Heart left ventricle (tissue), 16 donors: ENCODE measurements at regions not wholly inside any gene's neighbourhood (a gene's known extent, or its start where the extent isn't known, plus 50 kb on each side); places are given as distances from the start of the nearest gene placed in this dataset.

Source experiments
- ATAC-seq, 4 donors: fragments of 200-7000 bp; cut with Tn5 transposase; one replicate each; pipeline ENCODE4 v1.9.1; 2020 to 2022; ENCODE audit warnings: moderate library complexity in 4 of 4, mild to moderate bottlenecking in 3 of 4, moderate number of reproducible peaks in 1 of 4
- DNase-seq, 5 donors: peaks; one replicate each; pipeline ENCODE4 v3.0.0-alpha.2; 2020
- H3K27ac ChIP-seq, 12 donors: fragments of 200-600 bp; sonication (generic) in 4 of 12; one replicate each; pipeline versions ENCODE4 v1.5.0 to v1.8.0; 2016 to 2022; ENCODE audit warnings: mild to moderate bottlenecking in 2 of 12
- H3K27me3 ChIP-seq, 9 donors: fragments of 200-600 bp; sonication (generic) in 2 of 9; one replicate each; pipeline versions ENCODE4 v1.5.1 to v1.8.0; 2016 to 2022; ENCODE audit warnings: mild to moderate bottlenecking in 3 of 9
- H3K36me3 ChIP-seq, 9 donors: fragments of 200-600 bp; sonication (generic) in 2 of 9; one replicate each; pipeline versions ENCODE4 v1.5.0 to v1.8.0; 2018 to 2022; ENCODE audit warnings: mild to moderate bottlenecking in 2 of 9
- H3K4me1 ChIP-seq, 12 donors: fragments of 200-600 bp; sonication (generic) in 4 of 12; one replicate each; pipeline versions ENCODE4 v1.5.0 to v1.8.0; 2016 to 2022; ENCODE audit warnings: mild to moderate bottlenecking in 3 of 12
- H3K4me3 ChIP-seq, 12 donors: fragments of 200-600 bp; sonication (generic) in 4 of 12; one replicate each; pipeline versions ENCODE4 v1.5.0 to v1.8.0; 2017 to 2022; ENCODE audit warnings: mild to moderate bottlenecking in 9 of 12, moderate library complexity in 4 of 12
- H3K9me3 ChIP-seq, 12 donors: fragments of 200-600 bp; sonication (generic) in 4 of 12; one replicate each; pipeline versions ENCODE4 v1.5.0 to v1.8.0; 2016 to 2022; ENCODE audit warnings: mild to moderate bottlenecking in 1 of 12
- POLR2A ChIP-seq, 2 donors: fragments of 450-650 bp; IDR thresholded peaks; one replicate each; pipeline ENCODE4 v1.6.1; 2017; ENCODE audit warnings: antibody characterized with exemption in 2 of 2, mild to moderate bottlenecking in 2 of 2, moderate library complexity in 2 of 2
- WGBS, 4 donors: extraction: QIAGEN DNeasy Blood & Tissue Kit in 2 of 4; methylation state at CpG; one replicate each; pipeline versions ENCODE4 v1.1.5 to v1.1.7; 2013 to 2018; 5-methylcytosine and 5-hydroxymethylcytosine counted together
- intact Hi-C, 10 donors: fragments of 100-400 bp; cut with DNase I; formaldehyde crosslinking; loops; one replicate each; pipeline versions ENCODE4 v1.11.1 to v1.14.2; 2022
- TF ChIP-seq, protein P1 (sequence below), 12 donors: fragments of 200-600 bp; sonication (generic) in 4 of 12; IDR thresholded peaks; one replicate each; pipeline versions ENCODE4 v1.5.0 to v1.8.0; 2018 to 2022; ENCODE audit warnings: antibody characterized with exemption in 12 of 12, mild to moderate bottlenecking in 5 of 12
- donor health status: ischemic (EF 13 %, LVEDD 7.1; RV severe dilation, severe dysfunction).
- donor health status: healthy with polysubstance abuse.
- donor health status: DM: no; HTN: yes; CAD: no.
- donor health status: DM: no; HTN: no; CAD: no.
- donor health status: ischemic (EF 25% LVEDD 6.9; RV normal size, moderate dysfunction).
- donor health status: ischemic (EF 25% LVEDD 5.7; RV mildly dilated, moderate dysfunction).
- donor health status: healthy.
- donor health status: DM: yes; HTN: yes; CAD: no.
- donor health status: ischemic (EF 35%, LVEDD 5.7; RV mildly dilated, moderate dysfunction).
- donor health status: nonischemic (EF 11% LVEDD 7.7; RV severe dilation, severe dysfunction).
- donor health status: DM: yes; HTN: yes; CAD: no.
- donor health status: PGD.
- donor health status: ischemic (EF 29% LVEDD 5.4; RV normal size, mild dysfunction).
- donor health status: nonischemic (EF 23%, LVEDD 6.1; RV moderate dilation, normal function).

DNA sequence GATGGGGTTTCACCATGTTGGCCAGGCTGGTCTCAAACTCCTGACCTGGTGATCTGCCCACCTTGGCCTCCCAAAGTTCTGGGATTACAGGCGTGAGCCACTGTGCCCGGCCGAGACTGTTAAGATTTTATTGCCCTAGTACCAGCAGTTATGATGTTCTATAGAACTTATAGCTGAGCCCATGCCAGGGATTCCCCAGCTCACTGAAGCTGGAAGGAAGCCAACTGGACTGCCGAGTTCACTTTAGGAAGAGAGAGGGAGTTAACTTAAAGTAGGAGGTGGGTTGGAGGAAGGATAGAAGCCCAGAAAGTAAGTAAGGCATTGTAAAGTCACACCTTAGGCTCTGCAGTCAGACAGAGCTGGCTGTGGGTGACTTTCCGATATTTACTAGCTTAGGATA, 101.1 kb upstream of the BOC start:
- WGBS, 4 donors, result 61 to 73% (median 68%) methylated on average over 5 of the region's 5 CpGs
- H3K36me3 ChIP-seq, result no peaks in the 10 kb centered on the region

DNA sequence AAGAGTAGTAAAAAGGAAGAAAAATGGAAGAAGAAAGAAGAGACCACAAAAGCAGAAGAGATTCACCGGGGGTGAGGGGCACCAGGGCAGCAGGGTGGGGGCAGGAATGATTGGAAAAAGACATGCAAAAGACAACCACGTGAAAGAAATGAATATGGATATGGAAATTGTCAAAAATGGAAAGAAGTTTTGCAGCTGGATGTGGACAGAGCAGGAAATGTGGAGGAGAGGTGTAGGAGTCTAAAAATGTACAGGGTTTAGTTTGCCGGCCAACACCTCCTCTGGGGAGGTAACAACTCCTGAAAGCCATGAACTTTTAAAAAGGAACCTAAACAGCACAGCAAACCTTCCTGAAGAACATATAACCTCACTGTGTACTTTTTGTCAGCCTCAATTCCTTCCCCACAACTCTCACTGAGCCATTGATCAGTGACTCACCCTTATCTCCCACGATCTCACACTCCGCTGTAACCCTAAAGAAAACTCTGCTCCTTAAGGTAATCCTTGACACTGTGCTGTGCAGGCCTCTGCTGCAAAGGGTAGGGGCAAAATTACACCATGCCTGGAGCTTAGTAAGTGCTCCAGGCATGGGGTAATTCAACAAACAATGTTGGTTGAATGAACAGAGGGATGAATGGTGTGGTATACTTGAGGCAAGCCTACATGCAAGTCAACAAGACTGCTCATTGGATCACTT, 100.2 kb upstream of the BOC start:
- Histone ChIP-seq H3K36me3 (no peaks in the 10 kb centered on the region), H3K4me1 (no peaks in the 10 kb centered on the region), H3K27ac (no peak overlapping the region), H3K9me3 (no peaks in the 10 kb centered on the region), H3K4me3 (no peak overlapping the region), H3K27me3 (no peaks in the 10 kb centered on the region)
- 69 to 77% (median 73%) methylated on average over 5 of the region's 5 CpGs for WGBS, 4 donors
- DNase-seq, result no peak
- TF ChIP-seq, protein P1, sequence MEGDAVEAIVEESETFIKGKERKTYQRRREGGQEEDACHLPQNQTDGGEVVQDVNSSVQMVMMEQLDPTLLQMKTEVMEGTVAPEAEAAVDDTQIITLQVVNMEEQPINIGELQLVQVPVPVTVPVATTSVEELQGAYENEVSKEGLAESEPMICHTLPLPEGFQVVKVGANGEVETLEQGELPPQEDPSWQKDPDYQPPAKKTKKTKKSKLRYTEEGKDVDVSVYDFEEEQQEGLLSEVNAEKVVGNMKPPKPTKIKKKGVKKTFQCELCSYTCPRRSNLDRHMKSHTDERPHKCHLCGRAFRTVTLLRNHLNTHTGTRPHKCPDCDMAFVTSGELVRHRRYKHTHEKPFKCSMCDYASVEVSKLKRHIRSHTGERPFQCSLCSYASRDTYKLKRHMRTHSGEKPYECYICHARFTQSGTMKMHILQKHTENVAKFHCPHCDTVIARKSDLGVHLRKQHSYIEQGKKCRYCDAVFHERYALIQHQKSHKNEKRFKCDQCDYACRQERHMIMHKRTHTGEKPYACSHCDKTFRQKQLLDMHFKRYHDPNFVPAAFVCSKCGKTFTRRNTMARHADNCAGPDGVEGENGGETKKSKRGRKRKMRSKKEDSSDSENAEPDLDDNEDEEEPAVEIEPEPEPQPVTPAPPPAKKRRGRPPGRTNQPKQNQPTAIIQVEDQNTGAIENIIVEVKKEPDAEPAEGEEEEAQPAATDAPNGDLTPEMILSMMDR (IDR thresholded peaks at IDR 0.05), result no peak
- no peak for TF ChIP-seq POLR2A (IDR thresholded peaks at IDR 0.05)
- no peak for ATAC-seq
- intact Hi-C loops, result no loop called here

More for the DNA sequence above, 101.1 kb upstream of the BOC start:
- DNase-seq, result no peak
- no peaks in the 10 kb centered on the region for H3K9me3 ChIP-seq
- H3K27ac ChIP-seq, result no peak overlapping the region
- H3K4me1 ChIP-seq, result no peaks in the 10 kb centered on the region
- intact Hi-C loops, result no loop called here
- no peak for ATAC-seq
- TF ChIP-seq POLR2A (IDR thresholded peaks at IDR 0.05), result no peak
- TF ChIP-seq, protein P1 (IDR thresholded peaks at IDR 0.05), result no peak
- H3K27me3 ChIP-seq, result no peaks in the 10 kb centered on the region
- no peak overlapping the region for H3K4me3 ChIP-seq

DNA sequence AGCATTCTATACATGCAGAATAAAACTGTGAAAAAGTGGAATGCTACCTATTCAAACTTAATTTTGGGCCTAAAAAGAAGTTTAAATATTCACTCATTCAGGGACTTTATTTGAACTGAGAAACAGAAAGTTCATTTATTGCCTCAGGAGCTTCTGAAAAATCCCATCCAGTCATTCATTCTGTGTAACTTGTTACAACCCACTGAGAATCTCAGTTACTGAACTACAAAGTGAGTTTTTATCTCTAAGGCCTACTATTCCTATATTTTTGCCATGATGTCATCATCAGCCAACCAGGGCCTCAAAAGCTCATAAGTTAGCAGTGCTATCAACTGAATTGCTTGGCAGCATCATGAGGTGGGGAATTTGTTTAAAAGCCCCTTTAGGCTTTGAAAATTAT, 98.0 kb upstream of the BOC start:
- TF ChIP-seq, protein P1 (IDR thresholded peaks at IDR 0.05), result no peak
- TF ChIP-seq POLR2A (IDR thresholded peaks at IDR 0.05), result no peak
- Histone ChIP-seq H3K9me3 (no peaks in the 10 kb centered on the region), H3K36me3 (no peaks in the 10 kb centered on the region), H3K4me1 (peaks cover 0 to 14% (median 3%) of the 10 kb centered on the region in 12 donors), H3K27ac (no peak overlapping the region), H3K4me3 (no peak overlapping the region), H3K27me3 (no peaks in the 10 kb centered on the region)
- DNase-seq (no peak), ATAC-seq (no peak)
- intact Hi-C loops, result no loop called here

DNA sequence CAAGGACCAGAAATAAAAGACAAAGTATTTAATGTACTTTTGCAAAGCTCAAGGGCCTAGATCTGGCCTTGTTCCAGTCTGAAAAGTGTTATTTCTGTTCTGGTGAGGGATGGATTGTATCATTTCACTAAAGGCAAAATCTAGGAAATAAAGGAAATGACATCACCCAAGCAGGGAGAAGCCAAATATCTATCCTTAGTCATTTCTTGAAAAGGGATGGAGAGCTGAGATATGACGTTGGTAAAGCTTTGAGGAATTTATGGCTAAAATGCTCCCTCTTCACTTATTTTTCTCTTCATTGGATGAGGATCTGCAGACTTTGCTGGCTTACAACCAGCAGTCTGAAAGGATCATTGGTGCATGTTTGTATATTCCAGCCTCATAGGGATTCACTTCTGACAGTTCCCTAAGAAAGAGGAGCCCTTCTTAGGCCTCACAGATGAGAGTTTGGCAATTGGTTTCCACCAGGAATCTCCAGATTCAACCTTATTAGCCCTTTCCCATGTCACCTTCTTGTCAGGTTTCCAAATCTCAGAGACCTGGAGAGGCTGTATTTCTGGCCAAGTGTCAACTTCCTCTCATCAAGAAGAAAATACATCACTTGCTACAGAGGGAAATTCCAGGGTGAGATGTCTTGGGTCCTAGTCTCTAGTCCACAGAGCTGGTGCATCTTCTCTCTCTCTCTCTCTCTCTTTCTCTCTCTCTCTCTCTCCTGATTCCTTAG, 93.7 kb upstream of the BOC start:
- WGBS, 4 donors, result 41 to 69% (median 48%) methylated on average over 1 of the region's 1 CpG
- Histone ChIP-seq H3K9me3 (no peaks in the 10 kb centered on the region), H3K4me1 (peaks cover 0 to 14% (median 3%) of the 10 kb centered on the region in 12 donors), H3K27me3 (no peaks in the 10 kb centered on the region), H3K4me3 (no peak overlapping the region), H3K36me3 (no peaks in the 10 kb centered on the region), H3K27ac (peak overlapping the region in 9 of 12 donors; percentile 33 to 78 (median 61))
- no peak for TF ChIP-seq POLR2A (IDR thresholded peaks at IDR 0.05)
- TF ChIP-seq, protein P1 (IDR thresholded peaks at IDR 0.05), result no peak
- ATAC-seq (peak; percentile 47 to 93 (median 78)), DNase-seq (peak in 1 of 5 donors; percentile 36)
- intact Hi-C loops, result no loop called here
